CD4-positive, alpha-beta T cell treated with Interleukin-4 for 4 hours (primary cell): ENCODE measurements at regions not wholly inside any gene's neighbourhood (a gene's known extent, or its start where the extent isn't known, plus 50 kb on each side); places are given as distances from the start of the nearest gene placed in this dataset.

Source experiments
- DNase-seq: peaks from one replicate; pipeline ENCODE4 v3.0.0-alpha.2; 2020

DNA sequence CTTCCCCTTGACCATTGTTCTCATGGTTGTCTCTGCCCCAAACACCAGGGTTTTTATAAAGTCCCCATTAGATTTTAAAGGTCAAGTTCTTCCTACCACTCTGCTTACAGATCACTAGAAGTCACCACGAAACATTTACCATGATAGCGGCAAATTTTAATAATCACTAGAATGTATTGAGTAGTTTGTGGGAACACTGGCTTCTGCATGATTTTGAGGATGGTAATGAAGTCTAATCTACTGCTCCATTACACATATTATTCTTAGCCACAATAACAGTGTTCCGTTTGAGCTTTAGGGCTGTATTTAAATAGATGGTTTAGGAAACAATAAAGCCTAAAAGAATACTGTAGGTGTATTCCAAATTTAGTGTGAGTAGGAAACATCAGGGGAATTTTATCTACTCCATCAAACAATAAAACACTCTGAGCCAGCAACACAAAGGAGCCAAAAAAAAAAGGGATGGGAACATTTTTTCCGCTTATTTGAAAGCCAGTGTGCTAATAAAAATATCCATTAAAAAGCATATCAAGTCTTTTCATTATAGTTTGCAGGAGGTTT, 49.7 kb downstream of the KLF12 start:
- no peak for DNase-seq

GRCh38 chr13:74082741-74083160, 51.5 kb downstream of the KLF12 start:
- no peak for DNase-seq

DNA sequence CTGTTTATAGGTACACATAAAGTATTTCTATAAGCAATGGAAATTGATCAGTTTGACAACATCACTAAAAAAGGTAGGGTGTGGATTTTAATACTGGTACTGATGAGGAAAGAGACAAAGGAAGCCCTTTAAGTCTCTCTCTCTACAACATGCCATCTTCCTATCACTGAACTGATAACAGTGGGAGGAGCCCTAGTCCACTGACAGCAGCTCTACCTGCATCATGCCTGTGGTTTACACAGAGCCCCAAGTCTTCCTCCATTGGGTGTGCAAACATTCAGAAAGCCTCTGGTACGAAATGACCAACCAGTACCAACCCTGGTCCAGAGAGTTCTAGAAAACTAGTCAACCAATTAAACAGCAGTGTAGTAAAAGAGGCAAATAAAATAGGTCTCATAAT, 53.4 kb downstream of the KLF12 start:
- DNase-seq: peak; percentile 26

GRCh38 chr13:74077792-74078191, 56.4 kb downstream of the KLF12 start:
- no peak for DNase-seq

GRCh38 chr13:74077375-74077774, 56.8 kb downstream of the KLF12 start:
- DNase-seq: no peak

- DNase-seq: no peak
These were observed 59.5 kb downstream of the KLF12 start for GRCh38 chr13:74074723-74075122.

GRCh38 chr13:74073274-74073673, 60.9 kb downstream of the KLF12 start:
- no peak for DNase-seq

DNA sequence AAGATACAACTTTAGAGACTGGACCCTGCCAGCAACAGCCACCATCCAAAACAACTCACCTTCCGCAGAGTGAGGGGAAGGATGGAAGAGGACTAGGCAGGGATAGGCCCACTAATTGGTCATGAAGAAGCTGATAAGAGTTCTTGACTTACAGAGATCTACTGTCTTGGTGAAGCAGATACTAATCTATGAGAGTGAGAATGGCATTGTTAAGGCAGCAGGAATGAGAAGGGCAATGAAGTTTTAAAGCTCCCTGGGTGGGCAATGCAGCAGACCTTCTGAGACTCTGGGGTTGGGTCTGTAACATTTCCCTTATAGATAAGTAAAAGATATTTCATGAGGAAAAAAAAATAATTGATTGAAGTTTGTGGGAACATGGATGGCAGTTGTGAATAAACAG, 63.7 kb downstream of the KLF12 start:
- DNase-seq: no peak

DNA sequence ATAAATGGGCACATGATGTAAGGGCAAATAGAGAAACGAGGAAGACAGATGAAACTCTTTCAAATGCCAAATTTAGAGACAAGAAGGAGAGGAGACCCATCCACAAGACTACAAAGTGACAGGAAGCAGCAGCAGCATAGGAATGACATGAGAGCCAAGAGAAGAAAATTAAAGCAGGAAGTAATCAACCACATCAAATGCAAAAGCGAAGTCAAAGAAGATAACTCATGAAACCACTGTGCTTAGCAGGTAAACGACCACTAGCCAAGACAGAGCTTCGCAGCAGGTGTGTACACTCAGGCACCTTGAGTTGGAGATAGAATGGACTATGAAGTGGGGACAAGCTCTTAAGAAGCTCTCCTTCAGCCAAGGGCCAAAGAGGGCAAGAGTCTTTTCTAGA, 64.1 kb downstream of the KLF12 start:
- peak; percentile 79 for DNase-seq

DNA sequence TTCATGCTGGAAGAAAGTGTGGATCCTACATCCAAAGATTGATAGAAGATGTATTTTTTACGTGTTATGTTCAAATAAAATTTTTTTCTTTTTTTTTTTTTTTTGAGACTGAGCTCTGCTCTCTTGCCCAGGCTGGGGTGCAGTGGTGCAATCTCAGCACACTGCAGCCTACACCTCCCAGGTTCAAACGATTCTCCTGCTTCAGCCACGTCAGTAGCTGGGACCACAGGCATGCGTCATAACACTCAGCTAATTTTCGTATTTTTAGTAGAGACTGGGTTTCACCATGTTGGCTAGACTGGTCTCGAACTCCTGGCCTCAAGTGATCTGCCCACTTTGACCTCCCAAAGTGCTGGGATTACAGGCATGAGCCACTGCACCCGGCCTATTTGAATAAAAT, 65.7 kb downstream of the KLF12 start:
- DNase-seq: peak; percentile 20

GRCh38 chr13:74067818-74068217, 66.4 kb downstream of the KLF12 start:
- no peak for DNase-seq

DNA sequence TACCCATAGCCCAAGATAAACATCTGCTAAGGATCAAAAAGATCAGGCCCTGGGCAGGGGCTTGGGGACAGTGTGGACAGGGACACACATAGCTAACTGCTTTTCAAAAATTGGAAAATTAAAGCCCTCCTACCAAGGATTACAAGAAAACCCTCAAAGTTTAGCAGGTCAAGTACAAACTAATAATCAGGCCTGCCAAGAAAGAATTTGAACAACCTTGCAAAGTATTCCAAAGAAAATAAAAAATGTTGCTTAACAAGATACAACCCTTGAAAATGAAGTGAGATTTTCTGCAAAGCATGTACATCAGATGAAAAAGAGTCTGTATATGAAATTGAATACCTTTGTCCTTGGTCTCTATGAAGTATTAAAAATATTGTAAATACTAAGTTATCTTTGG, 67.3 kb downstream of the KLF12 start:
- no peak for DNase-seq

DNA sequence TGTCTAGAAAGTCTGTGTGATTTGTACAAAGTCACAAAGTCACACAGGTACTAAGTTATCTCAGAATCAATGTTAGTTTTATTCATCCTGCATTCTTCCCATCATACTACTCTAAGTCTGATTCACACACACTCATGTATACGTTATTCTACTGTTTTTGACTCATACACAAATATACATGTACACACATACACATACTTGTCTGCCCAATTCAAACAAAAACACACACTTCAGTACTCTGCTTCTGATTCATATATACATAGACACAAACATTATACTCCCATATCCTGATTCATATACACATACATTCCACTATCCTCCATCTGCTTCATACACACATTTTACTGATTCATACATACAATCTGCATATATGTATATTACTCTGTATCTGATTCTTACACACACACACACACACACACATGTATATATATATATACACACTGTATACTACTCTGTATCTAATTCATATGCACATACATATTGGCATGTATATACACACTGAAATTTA, 69.3 kb downstream of the KLF12 start:
- DNase-seq: no peak

GRCh38 chr13:74063533-74064100, 70.6 kb downstream of the KLF12 start:
- DNase-seq: no peak

DNA sequence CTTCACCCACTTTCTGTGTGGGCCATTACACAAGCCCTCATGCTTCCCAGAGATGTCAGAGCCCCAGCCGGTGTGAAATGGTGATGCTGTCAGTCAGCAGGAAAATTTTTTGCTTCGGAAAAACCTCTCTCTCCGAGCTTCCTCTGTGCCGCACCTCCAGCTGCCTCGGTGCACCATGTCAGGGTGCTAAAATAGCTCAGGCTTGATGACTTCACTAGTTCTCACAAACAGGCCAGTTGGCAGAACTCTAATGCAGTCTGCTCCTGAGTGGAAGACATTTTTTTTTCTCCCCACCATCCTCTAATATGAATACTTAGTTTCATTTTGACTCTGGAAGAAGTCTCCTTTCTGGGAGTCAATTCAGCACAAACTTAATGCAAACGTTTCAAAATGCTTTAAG, 71.3 kb downstream of the KLF12 start:
- peak; percentile 49 for DNase-seq

DNA sequence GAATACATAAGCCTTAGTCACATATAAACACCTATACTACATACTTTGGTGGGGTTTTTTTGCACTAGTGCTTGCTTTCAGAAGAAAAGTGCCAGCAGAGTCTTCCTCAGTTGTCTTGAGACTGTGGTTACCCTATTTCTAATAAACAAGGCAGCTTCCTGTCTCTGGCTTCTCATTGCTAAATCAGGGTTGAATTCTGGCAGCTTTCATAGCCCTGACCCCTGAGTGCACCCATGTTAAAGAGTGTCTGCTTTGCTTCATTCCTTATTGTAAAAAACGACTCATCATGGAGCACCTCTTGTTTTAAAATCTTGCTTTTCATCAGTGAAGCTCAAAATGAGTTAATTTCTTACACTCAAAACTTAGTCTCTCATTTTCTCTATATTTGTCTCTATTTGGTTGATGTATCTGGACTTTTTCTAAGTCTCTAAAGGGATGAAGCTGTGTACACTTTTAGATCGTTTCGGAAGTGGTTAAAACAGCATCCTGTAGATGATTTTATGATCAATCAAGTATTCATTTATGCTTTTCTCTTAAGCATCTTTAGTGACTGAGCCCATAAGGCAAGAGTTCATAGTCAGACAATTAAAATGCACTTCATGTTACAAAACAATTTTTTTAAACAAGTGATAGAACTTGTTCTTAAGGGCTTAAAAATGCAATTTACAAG, 72.1 kb downstream of the KLF12 start:
- peak; percentile 71 for DNase-seq

GRCh38 chr13:74056801-74057542, 77.2 kb downstream of the KLF12 start:
- no peak for DNase-seq

DNA sequence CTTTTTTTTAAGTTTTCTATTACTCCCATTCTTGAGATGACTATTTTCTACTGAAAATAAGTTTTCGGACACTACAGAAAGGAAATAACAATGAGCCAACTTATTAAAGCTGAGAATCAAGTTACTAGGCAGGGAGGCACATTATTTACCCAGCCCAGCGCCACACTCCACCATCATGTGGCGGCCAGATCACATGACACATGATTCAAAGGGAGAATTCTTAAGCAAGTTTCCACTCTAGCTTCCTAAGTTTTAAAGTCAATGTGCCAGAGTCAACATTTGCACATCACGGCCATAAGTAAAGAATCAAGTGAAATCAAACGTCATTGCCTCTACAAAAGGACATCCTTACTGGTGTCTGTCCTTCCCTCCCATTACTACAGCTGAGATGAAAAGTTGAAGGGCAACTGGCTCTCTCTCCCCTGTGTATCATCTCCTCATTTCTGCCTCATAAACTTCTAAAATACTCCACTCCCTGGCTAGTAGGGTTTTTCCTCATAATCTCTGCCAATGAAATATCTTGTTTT, 81.7 kb downstream of the KLF12 start:
- DNase-seq: no peak

DNA sequence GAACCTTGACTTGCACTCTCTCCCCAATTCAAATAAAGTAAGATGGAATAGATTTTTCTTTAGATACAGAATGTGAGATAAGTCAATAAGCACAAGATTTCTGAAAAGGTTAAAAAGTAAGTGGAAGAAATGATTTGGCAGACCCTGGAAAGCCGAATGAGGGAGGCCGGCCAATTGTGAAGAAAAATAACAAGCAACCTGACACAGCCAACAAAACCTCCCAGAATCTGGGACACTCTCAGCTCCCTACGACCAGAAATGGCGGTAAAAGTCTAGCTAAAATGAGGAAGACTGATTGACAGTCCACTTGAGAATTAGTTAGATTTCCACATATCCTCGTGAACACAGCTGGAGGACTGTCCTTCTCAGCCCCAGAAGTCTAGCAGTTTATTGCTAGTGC, 85.4 kb downstream of the KLF12 start:
- no peak for DNase-seq

DNA sequence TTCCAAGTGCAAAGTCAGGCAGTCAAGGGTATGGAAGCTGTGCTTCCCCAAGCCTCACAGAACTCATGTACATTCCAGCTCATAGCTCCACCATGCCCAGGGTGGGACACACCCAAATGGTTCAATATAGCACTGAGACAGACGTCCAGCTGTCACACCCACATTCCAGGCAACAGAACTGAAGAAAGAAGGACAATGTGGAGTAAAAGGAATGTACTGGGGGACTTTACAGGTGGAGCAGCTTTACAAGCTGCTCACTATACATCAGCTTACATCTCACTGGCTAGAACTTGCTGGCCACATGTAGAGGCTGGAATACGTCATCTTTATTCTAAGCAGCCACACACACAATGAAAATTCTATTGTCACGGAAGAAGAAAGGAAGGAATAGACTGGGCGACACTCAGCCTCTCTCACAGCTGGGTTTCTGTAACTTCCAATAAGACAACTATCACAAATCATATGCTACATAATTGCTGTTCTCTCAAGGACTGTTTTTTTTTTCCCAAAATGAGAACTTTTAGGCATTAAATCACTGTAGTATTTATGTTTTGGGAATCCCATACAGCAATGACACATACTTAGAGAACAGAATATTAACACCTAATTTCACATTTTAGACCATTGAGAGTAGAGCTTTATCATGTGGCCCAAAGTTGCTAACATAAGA, 86.1 kb downstream of the KLF12 start:
- DNase-seq: no peak

DNA sequence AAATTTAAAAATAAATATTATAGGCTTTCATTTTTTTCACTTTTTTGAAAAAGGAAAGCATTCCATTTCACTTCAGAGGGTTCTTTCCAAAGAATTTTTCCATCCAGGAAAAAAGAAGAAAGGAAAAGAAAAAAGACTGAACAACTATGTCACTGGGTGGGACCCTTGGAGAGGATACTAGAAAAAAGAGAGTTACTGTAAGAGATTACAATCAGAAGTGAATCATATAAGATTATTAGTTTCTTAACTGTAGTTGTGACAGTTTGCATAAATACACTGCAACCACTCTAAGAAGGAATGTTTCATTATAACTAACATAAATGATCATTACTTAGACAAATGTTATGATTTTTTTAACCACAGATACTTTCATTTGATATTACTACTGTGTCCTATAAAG, 87.8 kb downstream of the KLF12 start:
- no peak for DNase-seq

DNA sequence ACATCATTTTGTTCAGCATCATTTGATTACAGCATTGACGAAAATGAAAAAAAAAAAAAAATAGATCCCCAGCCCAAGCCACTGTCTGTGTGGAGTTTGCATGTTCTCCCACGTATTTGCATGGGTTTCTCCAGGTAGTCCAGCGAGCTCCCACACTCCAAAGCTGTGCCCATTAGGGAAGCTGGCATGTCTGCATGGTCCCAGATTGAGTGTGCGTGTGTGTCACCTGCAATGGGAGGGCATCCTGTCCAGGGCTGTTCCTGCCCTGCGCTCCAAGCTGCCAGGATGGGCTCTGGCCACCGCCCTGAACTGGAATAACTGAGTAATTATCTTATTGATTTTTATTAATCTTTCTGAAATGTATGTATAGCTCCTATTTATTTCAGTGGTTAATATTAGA, 88.6 kb downstream of the KLF12 start:
- no peak for DNase-seq

DNA sequence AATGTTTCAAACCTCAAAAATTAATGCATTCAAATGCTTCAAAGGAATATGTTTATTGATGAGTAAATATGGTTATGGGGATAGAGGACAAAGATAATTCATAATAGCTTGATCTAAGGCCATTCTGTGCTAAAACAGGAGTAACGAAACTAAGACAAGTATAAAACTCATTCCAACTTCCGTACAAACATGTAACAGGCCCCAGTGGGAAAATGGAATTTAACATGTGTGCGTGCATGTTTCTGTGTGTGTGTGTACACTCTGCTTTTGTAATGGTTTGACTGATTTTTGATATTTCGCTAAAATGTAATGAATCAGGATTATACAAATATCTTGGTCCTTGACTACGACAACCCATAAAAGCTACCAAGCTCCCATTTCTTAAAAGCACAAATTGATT, 91.0 kb downstream of the KLF12 start:
- no peak for DNase-seq
